ENCODE measurements at regions not wholly inside any gene's neighbourhood (a gene's known extent, or its start where the extent isn't known, plus 50 kb on each side); places are given as distances from the start of the nearest gene placed in this dataset.

DNA sequence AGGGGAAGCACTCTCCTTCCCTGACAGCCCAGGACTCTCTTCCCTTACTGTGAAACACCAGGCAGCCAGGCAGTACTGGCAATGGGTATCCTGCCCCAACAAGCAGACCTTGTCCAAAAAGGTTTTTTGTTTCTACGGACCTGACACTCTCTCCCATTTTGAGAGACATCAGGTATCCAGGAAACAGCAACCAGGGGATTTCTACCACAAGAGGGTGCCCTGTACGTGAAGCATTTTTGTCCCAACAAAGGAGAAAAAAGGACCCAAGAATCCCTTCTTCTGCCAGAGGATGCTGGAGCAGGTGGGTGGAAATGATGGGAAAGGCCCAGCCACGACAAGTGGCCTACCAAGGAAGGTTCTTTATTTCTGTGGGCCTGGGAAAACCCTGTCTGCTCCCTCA, 65.7 kb upstream of the FGF13 start:
- TF ChIP-seq, protein P1, sequence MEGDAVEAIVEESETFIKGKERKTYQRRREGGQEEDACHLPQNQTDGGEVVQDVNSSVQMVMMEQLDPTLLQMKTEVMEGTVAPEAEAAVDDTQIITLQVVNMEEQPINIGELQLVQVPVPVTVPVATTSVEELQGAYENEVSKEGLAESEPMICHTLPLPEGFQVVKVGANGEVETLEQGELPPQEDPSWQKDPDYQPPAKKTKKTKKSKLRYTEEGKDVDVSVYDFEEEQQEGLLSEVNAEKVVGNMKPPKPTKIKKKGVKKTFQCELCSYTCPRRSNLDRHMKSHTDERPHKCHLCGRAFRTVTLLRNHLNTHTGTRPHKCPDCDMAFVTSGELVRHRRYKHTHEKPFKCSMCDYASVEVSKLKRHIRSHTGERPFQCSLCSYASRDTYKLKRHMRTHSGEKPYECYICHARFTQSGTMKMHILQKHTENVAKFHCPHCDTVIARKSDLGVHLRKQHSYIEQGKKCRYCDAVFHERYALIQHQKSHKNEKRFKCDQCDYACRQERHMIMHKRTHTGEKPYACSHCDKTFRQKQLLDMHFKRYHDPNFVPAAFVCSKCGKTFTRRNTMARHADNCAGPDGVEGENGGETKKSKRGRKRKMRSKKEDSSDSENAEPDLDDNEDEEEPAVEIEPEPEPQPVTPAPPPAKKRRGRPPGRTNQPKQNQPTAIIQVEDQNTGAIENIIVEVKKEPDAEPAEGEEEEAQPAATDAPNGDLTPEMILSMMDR (conservative IDR thresholded peaks at IDR 0.05; ENCODE audit: low read depth, low read length) = peak; percentile 48
- TF ChIP-seq EZH2 (IDR thresholded peaks at IDR 0.05; ENCODE audit: low read length, unreplicated experiment) (no peak), EZH2phosphoT487 (IDR thresholded peaks at IDR 0.05; ENCODE audit: borderline replicate concordance, low read length) (no peak)
